ENCODE measurements at regions not wholly inside any gene's neighbourhood (a gene's known extent, or its start where the extent isn't known, plus 50 kb on each side); places are given as distances from the start of the nearest gene placed in this dataset.

DNA sequence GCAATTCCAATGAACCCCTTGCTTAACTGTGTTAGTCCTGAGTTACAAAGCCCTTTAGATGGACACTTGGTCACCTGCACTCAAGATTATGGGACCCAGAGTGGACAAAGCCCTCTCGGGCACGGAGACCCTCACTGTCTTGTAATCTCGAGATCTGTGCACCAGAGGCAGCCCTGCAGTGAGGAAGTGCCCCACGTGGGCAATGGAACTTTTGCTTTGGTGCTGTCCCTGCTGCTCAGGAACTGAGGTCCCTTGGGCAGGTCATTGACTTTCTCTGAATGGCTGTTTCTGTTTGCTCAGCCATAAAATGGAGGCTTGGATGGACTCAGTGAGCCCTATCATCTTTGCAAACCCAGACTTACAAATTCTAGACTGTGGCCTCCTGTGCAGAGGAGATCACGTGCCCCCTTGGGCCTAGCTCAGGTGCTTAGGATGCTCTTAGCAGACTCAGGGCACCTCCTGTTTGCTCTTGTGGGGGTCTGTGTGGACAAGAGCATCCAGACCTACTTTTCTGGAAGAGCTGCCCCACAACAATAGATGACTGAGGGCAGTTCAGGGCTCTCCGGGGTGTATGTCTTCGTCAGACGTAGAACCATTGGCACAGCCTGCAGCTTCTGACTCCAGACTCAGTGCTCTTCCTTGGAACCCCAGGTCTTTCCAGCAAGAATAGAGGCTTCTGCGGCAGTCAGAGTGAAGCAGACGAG lies 94.5 kb upstream of the HS6ST1 start:
- no peak for DNase-seq (ENCODE audit: low read depth)
- TF ChIP-seq, protein P1, sequence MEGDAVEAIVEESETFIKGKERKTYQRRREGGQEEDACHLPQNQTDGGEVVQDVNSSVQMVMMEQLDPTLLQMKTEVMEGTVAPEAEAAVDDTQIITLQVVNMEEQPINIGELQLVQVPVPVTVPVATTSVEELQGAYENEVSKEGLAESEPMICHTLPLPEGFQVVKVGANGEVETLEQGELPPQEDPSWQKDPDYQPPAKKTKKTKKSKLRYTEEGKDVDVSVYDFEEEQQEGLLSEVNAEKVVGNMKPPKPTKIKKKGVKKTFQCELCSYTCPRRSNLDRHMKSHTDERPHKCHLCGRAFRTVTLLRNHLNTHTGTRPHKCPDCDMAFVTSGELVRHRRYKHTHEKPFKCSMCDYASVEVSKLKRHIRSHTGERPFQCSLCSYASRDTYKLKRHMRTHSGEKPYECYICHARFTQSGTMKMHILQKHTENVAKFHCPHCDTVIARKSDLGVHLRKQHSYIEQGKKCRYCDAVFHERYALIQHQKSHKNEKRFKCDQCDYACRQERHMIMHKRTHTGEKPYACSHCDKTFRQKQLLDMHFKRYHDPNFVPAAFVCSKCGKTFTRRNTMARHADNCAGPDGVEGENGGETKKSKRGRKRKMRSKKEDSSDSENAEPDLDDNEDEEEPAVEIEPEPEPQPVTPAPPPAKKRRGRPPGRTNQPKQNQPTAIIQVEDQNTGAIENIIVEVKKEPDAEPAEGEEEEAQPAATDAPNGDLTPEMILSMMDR (conservative IDR thresholded peaks at IDR 0.05; ENCODE audit: low read length): no peak
- H3K4me3 ChIP-seq (ENCODE audit: low read length): no peak overlapping the region

DNA sequence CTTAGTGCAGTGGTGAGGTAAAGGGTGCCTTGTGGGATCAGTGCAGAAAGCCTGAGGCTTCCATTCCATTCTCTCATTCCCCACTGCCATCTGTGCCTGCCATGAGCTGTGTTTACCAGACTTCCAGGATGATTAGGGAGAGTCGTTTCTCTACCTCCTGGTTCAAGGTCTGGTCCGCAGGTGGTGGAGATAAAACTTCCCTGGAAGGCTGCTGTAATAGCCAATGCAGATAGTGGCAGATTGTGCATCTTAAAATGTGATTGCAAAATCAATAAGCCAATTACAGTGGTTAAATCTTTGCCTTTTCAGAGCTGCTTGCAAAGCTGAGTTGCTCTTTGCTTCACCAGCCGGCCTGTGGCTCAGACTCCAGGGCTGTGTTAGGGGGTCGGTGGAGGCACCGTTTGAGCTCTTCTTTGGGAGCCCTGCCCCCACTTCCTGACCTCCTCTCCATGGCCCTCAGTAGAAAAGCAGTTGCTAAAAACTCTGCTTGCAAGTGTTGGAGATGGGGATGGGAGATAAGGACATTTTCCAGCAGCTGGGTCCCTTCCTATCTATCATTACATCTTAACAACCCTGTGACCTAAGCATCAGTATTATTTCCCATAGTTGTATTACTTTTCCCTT lies 95.2 kb upstream of the HS6ST1 start:
- TF ChIP-seq, protein P1 (conservative IDR thresholded peaks at IDR 0.05; ENCODE audit: low read length): no peak
- DNase-seq (ENCODE audit: low read depth): no peak
- H3K4me3 ChIP-seq (ENCODE audit: low read length): no peak overlapping the region

DNA sequence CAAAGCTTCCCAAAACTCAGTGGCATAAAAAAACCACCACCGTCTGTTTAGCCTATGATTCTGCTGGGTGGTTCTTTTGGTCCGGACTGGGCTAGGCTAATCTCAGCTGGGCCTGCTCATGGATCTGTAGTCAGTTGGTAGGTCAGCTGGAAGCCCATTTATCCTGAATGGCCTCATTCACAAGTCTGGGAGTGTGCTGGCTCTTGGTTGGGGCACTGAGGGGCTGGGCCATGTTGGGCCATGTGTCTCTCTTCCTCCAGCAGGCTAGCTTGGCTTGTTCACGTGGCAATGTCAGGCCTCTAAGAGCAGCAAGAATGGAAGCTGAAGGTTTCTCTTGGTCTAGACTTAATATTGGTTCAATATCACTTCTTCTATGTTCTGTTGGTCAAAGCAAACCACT lies 95.7 kb upstream of the HS6ST1 start:
- TF ChIP-seq, protein P1 (conservative IDR thresholded peaks at IDR 0.05; ENCODE audit: low read length): no peak
- DNase-seq (ENCODE audit: low read depth): no peak
- H3K4me3 ChIP-seq (ENCODE audit: low read length): no peak overlapping the region

DNA sequence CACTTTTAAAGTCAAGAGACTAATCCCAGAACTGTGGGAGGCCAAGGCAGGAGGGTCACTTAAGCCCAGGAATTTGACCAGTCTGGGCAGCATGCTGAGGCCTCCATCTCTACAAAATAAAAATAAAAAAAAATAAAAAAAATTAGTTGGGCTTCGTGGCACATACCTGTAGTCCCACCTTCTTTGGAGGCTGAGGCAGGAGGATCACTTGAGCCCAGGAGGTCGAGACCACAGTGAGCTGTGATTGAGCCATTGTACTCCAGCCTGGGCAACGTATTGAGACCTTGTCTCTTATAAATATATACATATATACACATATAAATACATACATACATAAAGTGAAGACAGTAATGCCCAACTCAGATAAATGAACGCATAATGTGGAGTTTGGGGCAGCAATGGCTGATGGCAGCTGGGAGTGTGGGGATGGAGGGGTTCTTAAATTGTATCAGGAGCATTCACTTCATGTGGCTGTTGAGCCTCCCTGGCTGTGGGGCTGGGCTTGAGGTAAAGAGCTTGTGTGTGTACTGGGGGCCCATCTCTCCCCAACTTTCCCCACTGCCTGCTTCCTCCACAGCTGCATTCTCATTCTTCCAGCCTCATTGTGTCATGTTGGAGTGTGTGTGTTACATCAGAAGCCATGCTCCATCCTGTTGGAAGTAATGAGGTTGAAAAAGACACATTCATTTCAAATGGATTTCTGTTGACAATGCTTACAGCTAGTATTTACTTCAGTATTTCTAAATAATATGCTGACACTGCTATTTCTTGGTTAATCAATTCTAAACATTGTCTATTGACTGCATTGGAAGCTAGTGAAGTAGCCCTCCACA lies 96.5 kb upstream of the HS6ST1 start:
- H3K4me3 ChIP-seq (ENCODE audit: low read length): no peak overlapping the region
- no peak for DNase-seq (ENCODE audit: low read depth)
- TF ChIP-seq, protein P1 (conservative IDR thresholded peaks at IDR 0.05; ENCODE audit: low read length): no peak

DNA sequence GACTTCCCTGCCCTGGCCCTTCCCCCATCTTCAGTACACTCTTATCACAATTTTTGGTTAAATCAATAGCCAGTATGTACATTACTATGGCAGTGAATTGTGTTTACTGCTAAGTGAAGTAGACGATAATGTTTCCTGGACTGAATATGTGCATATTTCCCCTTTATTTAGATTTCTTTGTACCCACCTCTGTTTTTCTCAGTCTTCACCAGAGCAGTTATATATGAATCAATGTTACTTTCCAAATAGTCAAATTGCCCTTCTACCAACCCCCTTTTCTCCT lies 97.1 kb upstream of the HS6ST1 start:
- H3K4me3 ChIP-seq (ENCODE audit: low read length): no peak overlapping the region
- DNase-seq (ENCODE audit: low read depth): no peak
- TF ChIP-seq, protein P1 (conservative IDR thresholded peaks at IDR 0.05; ENCODE audit: low read length): no peak

DNA sequence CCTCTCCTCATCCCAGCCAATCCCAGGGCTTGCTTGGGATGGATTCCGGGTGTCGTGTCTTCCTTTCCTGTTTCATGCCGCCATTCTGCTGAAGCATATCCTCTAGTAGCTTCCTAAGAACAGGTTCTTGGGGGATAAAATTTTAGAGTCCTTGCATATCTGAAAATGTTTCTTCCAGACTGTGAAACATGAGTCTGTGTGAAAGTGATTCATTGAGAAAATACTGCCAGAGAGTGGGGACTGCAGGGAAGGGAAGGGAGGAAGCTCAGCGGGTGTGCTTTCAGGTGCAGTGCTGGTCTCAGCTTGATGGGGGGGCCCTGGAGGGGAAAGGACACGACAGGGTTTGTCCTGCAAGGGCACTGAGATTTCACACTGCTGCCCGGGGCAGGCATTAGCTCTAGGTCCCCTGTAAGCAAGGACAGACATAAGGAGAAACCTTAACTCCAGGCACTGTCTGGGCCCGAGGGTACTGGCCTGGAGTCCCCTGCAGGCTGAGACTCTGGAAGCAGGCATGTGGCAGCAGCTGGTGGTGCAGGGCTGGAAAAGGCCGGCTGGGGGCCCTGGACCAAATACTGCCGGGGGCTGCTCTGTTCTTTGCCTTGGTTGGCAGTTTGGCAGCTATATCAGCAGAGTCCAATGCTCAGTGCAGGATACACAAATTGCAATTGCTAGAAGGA lies 97.6 kb upstream of the HS6ST1 start:
- no peak overlapping the region for H3K4me3 ChIP-seq (ENCODE audit: low read length)
- TF ChIP-seq, protein P1 (conservative IDR thresholded peaks at IDR 0.05; ENCODE audit: low read length): no peak
- no peak for DNase-seq (ENCODE audit: low read depth)

Measured in AG10803 (cell line).